WTC11 (cell line): ENCODE measurements at regions not wholly inside any gene's neighbourhood (a gene's known extent, or its start where the extent isn't known, plus 50 kb on each side); places are given as distances from the start of the nearest gene placed in this dataset.
"Not testable (repeated sequence)": the region's sequence is repeated elsewhere in the genome, so short reads cannot be mapped to it uniquely, and the experiment has no call there.

Source experiments
- ATAC-seq: fragments of 200-7000 bp; cut with Tn5 transposase; 2 replicates; pipeline ENCODE4 v1.10.0; 2021; ENCODE audit warnings: mild to moderate bottlenecking, moderate library complexity
- CTCF ChIA-PET: fragments of 300-600 bp; sonication (Branson Sonifier 250); formaldehyde crosslinking; loops from one replicate; lab custom pipeline; 2021; ENCODE audit warnings: antibody characterized with exemption; lab: Charles Lee
- POLR2A ChIA-PET: fragments of 350-600 bp; sonication (Branson Sonifier 250); formaldehyde crosslinking; loops from one replicate; lab custom pipeline; 2021; ENCODE audit warnings: antibody characterized with exemption; lab: Charles Lee
- DNase-seq: peaks from one replicate; pipeline ENCODE4 v3.0.0; 2021; ENCODE audit warnings: low spot score
- H3K27ac Mint-ChIP-seq: 2 replicates; pipeline ENCODE4 v1.8.0; 2021; ENCODE audit warnings: mixed read lengths
- H3K27me3 Mint-ChIP-seq: 2 replicates; pipeline ENCODE4 v1.8.0; 2021; ENCODE audit warnings: low read depth, mild to moderate bottlenecking, moderate library complexity, mixed read lengths
- H3K36me3 Mint-ChIP-seq: 2 replicates; pipeline ENCODE4 v1.8.0; 2021; ENCODE audit warnings: mixed read lengths
- H3K4me1 Mint-ChIP-seq: 2 replicates; pipeline ENCODE4 v1.8.0; 2022; ENCODE audit warnings: mixed read lengths
- H3K4me3 Mint-ChIP-seq: 2 replicates; pipeline ENCODE4 v1.8.0; 2021; ENCODE audit warnings: mild to moderate bottlenecking, moderate library complexity, mixed read lengths
- H3K9me3 Mint-ChIP-seq: 2 replicates; pipeline ENCODE4 v1.8.0; 2021; ENCODE audit warnings: mixed read lengths
- ATF1 ChIP-seq: sonication (generic); formaldehyde crosslinking; IDR thresholded peaks from 2 replicates; pipeline ENCODE4 v1.8.1; 2023; ENCODE audit warnings: mild to moderate bottlenecking, moderate library complexity, missing genetic modification reagents
- JAZF1 ChIP-seq: fragments of 250-450 bp; sonication (Bioruptor Pico); IDR thresholded peaks from 2 replicates; pipeline ENCODE4 v1.9.0; 2021; ENCODE audit warnings: moderate library complexity, mild to moderate bottlenecking, inconsistent platforms
- NR1H2 ChIP-seq: sonication (generic); formaldehyde crosslinking; IDR thresholded peaks from 2 replicates; pipeline ENCODE4 v1.9.0; 2021; ENCODE audit warnings: mild to moderate bottlenecking, moderate library complexity, missing genetic modification reagents
- NR2C2 ChIP-seq: sonication (generic); formaldehyde crosslinking; IDR thresholded peaks from 2 replicates; pipeline ENCODE4 v1.8.0; 2022; ENCODE audit warnings: mild to moderate bottlenecking, missing genetic modification reagents
- RELA ChIP-seq: sonication (generic); formaldehyde crosslinking; IDR thresholded peaks from 2 replicates; pipeline ENCODE4 v1.8.1; 2022; ENCODE audit warnings: missing genetic modification reagents, mild to moderate bottlenecking, borderline replicate concordance
- SMAD3 ChIP-seq: sonication (generic); formaldehyde crosslinking; IDR thresholded peaks from 2 replicates; pipeline ENCODE4 v1.8.0; 2022; ENCODE audit warnings: missing genetic modification reagents, mild to moderate bottlenecking, borderline replicate concordance
- ZBTB21 ChIP-seq: sonication (generic); formaldehyde crosslinking; IDR thresholded peaks from 2 replicates; pipeline ENCODE4 v1.8.1; 2023; ENCODE audit warnings: mild to moderate bottlenecking, missing genetic modification reagents, borderline replicate concordance
- ZNF219 ChIP-seq: sonication (generic); formaldehyde crosslinking; IDR thresholded peaks from 2 replicates; pipeline ENCODE4 v1.8.0; 2023; ENCODE audit warnings: missing genetic modification reagents, mild to moderate bottlenecking, borderline replicate concordance
- ZNF232 ChIP-seq: sonication (generic); formaldehyde crosslinking; IDR thresholded peaks from 2 replicates; pipeline ENCODE4 v1.8.0; 2022; ENCODE audit warnings: mild to moderate bottlenecking, missing genetic modification reagents
- TF ChIP-seq, protein P1 (sequence below): sonication (generic); formaldehyde crosslinking; IDR thresholded peaks from 2 replicates; pipeline ENCODE4 v1.8.1; 2023; ENCODE audit warnings: mild to moderate bottlenecking, missing genetic modification reagents
- TF ChIP-seq, protein P2 (sequence below): sonication (generic); formaldehyde crosslinking; IDR thresholded peaks from 2 replicates; pipeline ENCODE4 v1.8.1; 2023; ENCODE audit warnings: mild to moderate bottlenecking, moderate library complexity, missing genetic modification reagents
- TF ChIP-seq, protein P3 (sequence below): fragments of 250-450 bp; sonication (Bioruptor Pico); conservative IDR thresholded peaks from 2 replicates; pipeline ENCODE4 v1.9.0; 2021; ENCODE audit warnings: mild to moderate bottlenecking
- TF ChIP-seq, protein P4 (sequence below): sonication (generic); formaldehyde crosslinking; conservative IDR thresholded peaks from 2 replicates; pipeline ENCODE4 v1.8.1; 2023; ENCODE audit warnings: mild to moderate bottlenecking, low read depth, missing genetic modification reagents, moderate library complexity
- TF ChIP-seq, protein P5 (sequence below): fragments of 250-450 bp; sonication (Bioruptor Pico); IDR thresholded peaks from 2 replicates; pipeline ENCODE4 v1.9.0; 2021; ENCODE audit warnings: mild to moderate bottlenecking

DNA sequence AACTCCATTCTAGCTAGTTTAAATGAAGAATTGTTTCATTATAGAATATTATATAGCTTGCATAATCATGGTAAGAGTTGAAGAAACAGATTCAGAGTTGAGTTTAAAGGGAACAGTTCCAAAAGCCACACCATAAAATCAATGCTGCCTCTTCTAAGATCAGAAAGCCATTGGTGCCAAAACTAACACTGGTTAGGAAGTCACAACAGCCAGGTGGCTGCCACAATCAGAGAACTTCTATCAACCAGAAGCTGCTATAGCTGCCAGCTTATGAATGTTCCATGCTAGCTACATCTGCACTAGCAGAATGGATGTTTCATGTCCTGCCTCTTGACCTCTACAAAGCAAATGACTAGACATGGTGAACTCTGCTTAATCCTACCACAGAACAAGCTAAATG lies 583.1 kb upstream of the LRRN3 start (continued):
- no peak for TF ChIP-seq NR2C2 (CRISPR knock-in tag)
- TF ChIP-seq, protein P1, sequence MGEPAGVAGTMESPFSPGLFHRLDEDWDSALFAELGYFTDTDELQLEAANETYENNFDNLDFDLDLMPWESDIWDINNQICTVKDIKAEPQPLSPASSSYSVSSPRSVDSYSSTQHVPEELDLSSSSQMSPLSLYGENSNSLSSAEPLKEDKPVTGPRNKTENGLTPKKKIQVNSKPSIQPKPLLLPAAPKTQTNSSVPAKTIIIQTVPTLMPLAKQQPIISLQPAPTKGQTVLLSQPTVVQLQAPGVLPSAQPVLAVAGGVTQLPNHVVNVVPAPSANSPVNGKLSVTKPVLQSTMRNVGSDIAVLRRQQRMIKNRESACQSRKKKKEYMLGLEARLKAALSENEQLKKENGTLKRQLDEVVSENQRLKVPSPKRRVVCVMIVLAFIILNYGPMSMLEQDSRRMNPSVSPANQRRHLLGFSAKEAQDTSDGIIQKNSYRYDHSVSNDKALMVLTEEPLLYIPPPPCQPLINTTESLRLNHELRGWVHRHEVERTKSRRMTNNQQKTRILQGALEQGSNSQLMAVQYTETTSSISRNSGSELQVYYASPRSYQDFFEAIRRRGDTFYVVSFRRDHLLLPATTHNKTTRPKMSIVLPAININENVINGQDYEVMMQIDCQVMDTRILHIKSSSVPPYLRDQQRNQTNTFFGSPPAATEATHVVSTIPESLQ: no peak
- TF ChIP-seq RELA: no peak
- no peak for TF ChIP-seq ATF1 (CRISPR knock-in tag)
- TF ChIP-seq ZNF219 (CRISPR knock-in tag): no peak
- no peak for TF ChIP-seq NR1H2 (CRISPR knock-in tag)
- TF ChIP-seq, all 79 proteins: peak for 0

DNA sequence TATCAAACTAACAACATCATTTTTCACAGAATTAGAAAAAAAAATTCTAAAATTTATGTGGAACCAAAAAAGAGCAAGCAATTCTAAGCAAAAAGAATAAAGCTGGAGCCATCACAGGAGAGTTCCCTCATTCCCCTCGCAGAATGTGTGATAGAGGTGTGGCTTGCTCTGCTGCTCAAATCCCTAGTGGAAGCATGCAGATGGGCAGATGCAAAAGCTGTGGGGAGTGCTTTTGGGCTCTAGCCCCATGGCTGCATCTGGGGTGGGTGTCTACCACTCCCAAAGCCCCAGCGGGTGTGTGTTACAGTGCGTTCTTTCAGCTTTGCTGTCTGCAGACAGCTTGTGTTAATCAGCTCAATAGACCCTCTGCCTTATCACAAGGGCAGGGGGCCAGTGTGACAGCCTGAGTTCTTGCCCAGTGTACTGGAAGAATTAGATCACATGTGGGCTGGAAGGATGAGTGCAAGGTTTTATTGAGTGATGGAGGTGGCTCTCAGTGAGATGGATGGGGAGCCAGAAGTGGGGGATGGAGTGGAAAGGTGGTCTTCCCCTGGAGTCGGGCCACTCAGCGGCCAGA lies 575.9 kb upstream of the LRRN3 start:
- H3K4me1 Mint-ChIP-seq, DNase-seq, CTCF ChIA-PET, H3K27ac Mint-ChIP-seq, H3K27me3 Mint-ChIP-seq, ATAC-seq, H3K4me3 Mint-ChIP-seq, H3K36me3 Mint-ChIP-seq, POLR2A ChIA-PET: not testable (repeated sequence)
- H3K9me3 Mint-ChIP-seq: peaks cover 19% of the 10 kb centered on the region

DNA sequence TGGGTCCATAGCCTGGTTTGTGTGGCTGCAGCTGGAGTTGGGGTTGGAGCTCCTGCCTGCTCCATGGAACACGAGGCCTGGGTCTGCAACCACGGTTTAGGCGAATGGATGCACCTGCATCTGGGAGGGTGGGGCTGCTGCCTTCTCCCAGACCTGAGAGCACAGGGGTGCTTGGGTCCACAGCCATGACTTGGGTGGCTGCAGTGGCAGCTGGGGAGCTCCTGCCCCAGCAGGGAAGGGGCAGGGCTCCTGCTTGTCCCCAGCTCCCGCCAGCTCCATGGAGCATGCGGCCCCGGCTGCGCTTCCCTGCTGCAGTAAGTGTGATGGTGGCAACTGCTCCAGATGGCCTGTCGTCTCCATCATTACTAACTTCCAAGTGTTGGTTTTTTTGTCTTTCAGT lies 571.1 kb upstream of the LRRN3 start:
- Mint-ChIP-seq H3K9me3 (peaks cover 31% of the 10 kb centered on the region), H3K27me3 (no peaks in the 10 kb centered on the region; the same call in 1 of the 2 replicates), H3K4me3 (no peak overlapping the region), H3K4me1 (peaks cover 15% of the 10 kb centered on the region), H3K36me3 (peaks cover 6% of the 10 kb centered on the region), H3K27ac (no peak overlapping the region)
- ATAC-seq (no peak), DNase-seq (no peak)
- ChIA-PET POLR2A (no interaction called here), CTCF (no interaction called here)
- no peak for TF ChIP-seq JAZF1 (CRISPR knock-in tag)
- no peak for TF ChIP-seq ZNF232 (CRISPR knock-in tag)
- TF ChIP-seq, protein P2, sequence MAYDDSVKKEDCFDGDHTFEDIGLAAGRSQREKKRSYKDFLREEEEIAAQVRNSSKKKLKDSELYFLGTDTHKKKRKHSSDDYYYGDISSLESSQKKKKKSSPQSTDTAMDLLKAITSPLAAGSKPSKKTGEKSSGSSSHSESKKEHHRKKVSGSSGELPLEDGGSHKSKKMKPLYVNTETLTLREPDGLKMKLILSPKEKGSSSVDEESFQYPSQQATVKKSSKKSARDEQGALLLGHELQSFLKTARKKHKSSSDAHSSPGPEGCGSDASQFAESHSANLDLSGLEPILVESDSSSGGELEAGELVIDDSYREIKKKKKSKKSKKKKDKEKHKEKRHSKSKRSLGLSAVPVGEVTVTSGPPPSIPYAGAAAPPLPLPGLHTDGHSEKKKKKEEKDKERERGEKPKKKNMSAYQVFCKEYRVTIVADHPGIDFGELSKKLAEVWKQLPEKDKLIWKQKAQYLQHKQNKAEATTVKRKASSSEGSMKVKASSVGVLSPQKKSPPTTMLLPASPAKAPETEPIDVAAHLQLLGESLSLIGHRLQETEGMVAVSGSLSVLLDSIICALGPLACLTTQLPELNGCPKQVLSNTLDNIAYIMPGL (CRISPR knock-in tag): no peak
- TF ChIP-seq, protein P3, sequence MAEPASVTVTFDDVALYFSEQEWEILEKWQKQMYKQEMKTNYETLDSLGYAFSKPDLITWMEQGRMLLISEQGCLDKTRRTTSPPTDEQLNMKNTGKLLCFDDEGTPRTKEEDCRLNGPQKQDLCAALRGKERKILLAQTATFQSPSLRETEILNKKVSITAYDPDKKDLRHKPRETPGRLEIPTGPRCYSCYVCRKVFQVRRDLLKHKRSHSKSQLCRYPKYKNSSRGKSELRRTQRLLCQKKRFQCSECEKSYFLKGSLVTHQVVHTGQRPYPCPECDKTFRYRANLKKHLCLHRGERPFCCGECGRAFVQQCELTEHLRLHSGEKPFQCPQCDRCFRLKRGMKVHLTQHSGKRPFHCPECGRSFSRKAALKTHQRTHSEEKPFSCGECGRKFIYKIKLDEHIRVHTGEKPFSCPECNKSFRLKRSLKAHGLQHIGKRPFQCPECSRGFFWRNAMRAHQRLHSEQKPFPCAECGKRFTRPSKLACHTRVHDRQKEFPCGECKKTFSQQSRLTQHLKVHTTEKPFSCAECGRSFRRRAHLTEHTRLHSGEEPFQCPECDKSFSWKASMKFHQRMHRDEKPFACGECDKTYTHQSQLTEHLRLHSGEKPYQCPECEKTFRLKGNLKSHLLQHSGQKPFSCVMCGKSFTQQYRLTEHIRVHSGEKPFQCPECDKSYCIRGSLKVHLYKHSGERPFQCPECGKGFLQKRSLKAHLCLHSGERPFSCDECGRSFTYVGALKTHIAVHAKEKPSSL (CRISPR knock-in tag): no peak
- no peak for TF ChIP-seq ZBTB21
- TF ChIP-seq, protein P4, sequence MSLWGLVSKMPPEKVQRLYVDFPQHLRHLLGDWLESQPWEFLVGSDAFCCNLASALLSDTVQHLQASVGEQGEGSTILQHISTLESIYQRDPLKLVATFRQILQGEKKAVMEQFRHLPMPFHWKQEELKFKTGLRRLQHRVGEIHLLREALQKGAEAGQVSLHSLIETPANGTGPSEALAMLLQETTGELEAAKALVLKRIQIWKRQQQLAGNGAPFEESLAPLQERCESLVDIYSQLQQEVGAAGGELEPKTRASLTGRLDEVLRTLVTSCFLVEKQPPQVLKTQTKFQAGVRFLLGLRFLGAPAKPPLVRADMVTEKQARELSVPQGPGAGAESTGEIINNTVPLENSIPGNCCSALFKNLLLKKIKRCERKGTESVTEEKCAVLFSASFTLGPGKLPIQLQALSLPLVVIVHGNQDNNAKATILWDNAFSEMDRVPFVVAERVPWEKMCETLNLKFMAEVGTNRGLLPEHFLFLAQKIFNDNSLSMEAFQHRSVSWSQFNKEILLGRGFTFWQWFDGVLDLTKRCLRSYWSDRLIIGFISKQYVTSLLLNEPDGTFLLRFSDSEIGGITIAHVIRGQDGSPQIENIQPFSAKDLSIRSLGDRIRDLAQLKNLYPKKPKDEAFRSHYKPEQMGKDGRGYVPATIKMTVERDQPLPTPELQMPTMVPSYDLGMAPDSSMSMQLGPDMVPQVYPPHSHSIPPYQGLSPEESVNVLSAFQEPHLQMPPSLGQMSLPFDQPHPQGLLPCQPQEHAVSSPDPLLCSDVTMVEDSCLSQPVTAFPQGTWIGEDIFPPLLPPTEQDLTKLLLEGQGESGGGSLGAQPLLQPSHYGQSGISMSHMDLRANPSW (CRISPR knock-in tag): no peak
- TF ChIP-seq SMAD3 (CRISPR knock-in tag): no peak
- TF ChIP-seq, protein P5, sequence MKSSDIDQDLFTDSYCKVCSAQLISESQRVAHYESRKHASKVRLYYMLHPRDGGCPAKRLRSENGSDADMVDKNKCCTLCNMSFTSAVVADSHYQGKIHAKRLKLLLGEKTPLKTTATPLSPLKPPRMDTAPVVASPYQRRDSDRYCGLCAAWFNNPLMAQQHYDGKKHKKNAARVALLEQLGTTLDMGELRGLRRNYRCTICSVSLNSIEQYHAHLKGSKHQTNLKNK (CRISPR knock-in tag): no peak
